K562 (cell line): ENCODE measurements at regions not wholly inside any gene's neighbourhood (a gene's known extent, or its start where the extent isn't known, plus 50 kb on each side); places are given as distances from the start of the nearest gene placed in this dataset.

Experiments used
- ATAC-seq: fragments of 200-7000 bp; cut with Tn5 transposase; 3 replicates; pipeline ENCODE4 v1.9.1; 2020; ENCODE audit warnings: moderate library complexity
- BruUV-seq: library from RNA; stranded (reverse); fragments of 400-500 nt; replicated peaks from 2 replicates; lab custom pipeline; 2021; lab: Mats Ljungman, UMichigan
- CTCF ChIA-PET: fragments of 300-600 bp; formaldehyde crosslinking; extraction: SDS; loops from one replicate; lab custom pipeline; 2021; ENCODE audit warnings: low intra/inter-chr PET ratio; lab: Yijun Ruan, JAX
- POLR2A ChIA-PET: fragments of 300-600, 350-650 bp; sonication (Branson Sonifier 250); formaldehyde crosslinking; extraction: SDS; loops from one replicate; lab custom pipeline; 2021; ENCODE audit warnings: antibody characterized with exemption, inconsistent platforms; lab: Yijun Ruan, JAX
- DNase-seq, 4 experiments: peaks; one replicate each; pipeline versions ENCODE4 v3.0.0 to v3.0.0-alpha.2; 2011 to 2018; ENCODE audit warnings: low spot score in 3 of 4, mixed read lengths in 3 of 4; ENCODE audit errors: extremely low read depth in 1 of 4
- FAIRE-seq: peaks from 2 replicates; lab custom pipeline; 2011; peaks lifted over from hg19 to GRCh38; lab: Jason Lieb, UNC
- H2AFZ ChIP-seq: 2 replicates; pipeline ENCODE4 v1.6.0; 2011; ENCODE audit warnings: low read depth, low read length, control low read depth, inconsistent platforms
- H3K27ac ChIP-seq: fragments of 200-600 bp; 3 replicates; pipeline ENCODE4 v1.8.0; 2011; ENCODE audit warnings: low read depth, mild to moderate bottlenecking, control low read depth, inconsistent platforms, low read length, moderate library complexity, mixed read lengths; ENCODE audit errors: extremely low read depth
- H3K27me3 ChIP-seq, 2 experiments: fragments of 300-600 bp in 1 of 2; 2 replicates in 1 of 2; 3 replicates in 1 of 2; pipeline versions ENCODE4 v1.6.0 to v1.8.0; 2011; ENCODE audit warnings: inconsistent platforms in 2 of 2, low read length in 2 of 2, mild to moderate bottlenecking in 1 of 2, mixed read lengths in 1 of 2, moderate library complexity in 1 of 2; ENCODE audit not compliant: control insufficient read depth in 2 of 2, insufficient read depth in 2 of 2
- H3K36me3 ChIP-seq: fragments of 300-600 bp; 3 replicates; pipeline ENCODE4 v1.8.0; 2011; ENCODE audit warnings: mild to moderate bottlenecking, low read length, inconsistent platforms; ENCODE audit not compliant: control insufficient read depth, insufficient read depth
- H3K4me1 ChIP-seq, 2 experiments: fragments of 200-600 bp in 1 of 2; replicated peaks in 1 of 2; 2 replicates in 1 of 2; 3 replicates in 1 of 2; pipeline versions ENCODE4 v1.5.1 to v1.8.0; 2011; ENCODE audit warnings: inconsistent platforms in 2 of 2, low read length in 2 of 2, mild to moderate bottlenecking in 1 of 2, mixed read lengths in 1 of 2, moderate library complexity in 1 of 2; ENCODE audit not compliant: control insufficient read depth in 2 of 2, insufficient read depth in 2 of 2
- H3K4me2 ChIP-seq: 2 replicates; pipeline ENCODE4 v1.6.1; 2011; ENCODE audit warnings: low read length, control low read depth, inconsistent platforms, mixed read lengths; ENCODE audit not compliant: insufficient read depth
- H3K4me3 ChIP-seq: fragments of 200-600 bp; sonication (generic), shearing (Covaris generic); 2 replicates; pipeline ENCODE4 v1.5.1; 2016; ENCODE audit warnings: control low read depth, inconsistent platforms
- H3K79me2 ChIP-seq: fragments of 200-600 bp; 3 replicates; pipeline ENCODE4 v1.8.0; 2011; ENCODE audit warnings: low read length, inconsistent platforms; ENCODE audit not compliant: control insufficient read depth, insufficient read depth
- H3K9ac ChIP-seq, 2 experiments: 2 replicates each; pipeline versions ENCODE4 v1.6.0 to v1.6.1; 2011; ENCODE audit warnings: low read depth in 2 of 2, low read length in 2 of 2, control low read depth in 1 of 2, inconsistent platforms in 1 of 2, mild to moderate bottlenecking in 1 of 2, mixed read lengths in 1 of 2; ENCODE audit not compliant: insufficient read depth in 1 of 2
- H3K9me1 ChIP-seq: one replicate; pipeline ENCODE4 v1.6.0; 2011; ENCODE audit warnings: inconsistent platforms, mild to moderate bottlenecking, low read length, moderate library complexity; ENCODE audit not compliant: control insufficient read depth, insufficient read depth
- H3K9me3 ChIP-seq: replicated peaks from 2 replicates; pipeline ENCODE4 v1.5.1; 2011; ENCODE audit warnings: low read depth, low read length, inconsistent platforms; ENCODE audit not compliant: control insufficient read depth, insufficient read depth
- H4K20me1 ChIP-seq: replicated peaks from 2 replicates; pipeline ENCODE4 v1.6.1; 2011; ENCODE audit warnings: low read length, inconsistent platforms, mixed read lengths; ENCODE audit not compliant: control insufficient read depth, insufficient read depth
- BRD4 ChIP-seq: fragments of 200-600 bp; sonication (generic); IDR thresholded peaks from 2 replicates; pipeline ENCODE4 v1.6.1; 2017; ENCODE audit warnings: inconsistent platforms
- HDAC6 ChIP-seq: IDR thresholded peaks from 2 replicates; pipeline ENCODE4 v1.6.1; 2012; ENCODE audit warnings: low read depth, mild to moderate bottlenecking, control low read depth, inconsistent platforms, low read length, moderate library complexity
- HNRNPL ChIP-seq: fragments of 200-400 bp; formaldehyde crosslinking; IDR thresholded peaks from 2 replicates; pipeline ENCODE4 v1.6.1; 2017; ENCODE audit warnings: low read depth, mild to moderate bottlenecking, low read length
- KDM4B ChIP-seq, 2 experiments: fragments of 450-650 bp in 1 of 2; sonication (generic) in 1 of 2; IDR thresholded peaks; 2 replicates each; pipeline ENCODE4 v1.6.1; 2016 to 2017; ENCODE audit warnings: borderline replicate concordance in 2 of 2, antibody characterized with exemption in 1 of 2, low read depth in 1 of 2, mild to moderate bottlenecking in 1 of 2
- MAFG ChIP-seq: fragments of 450-650 bp; conservative IDR thresholded peaks from 2 replicates; pipeline ENCODE4 v1.6.1; 2016; ENCODE audit warnings: missing genetic modification characterization, missing compliant biosample characterization
- PHF20 ChIP-seq: fragments of 450-650 bp; IDR thresholded peaks from 2 replicates; pipeline ENCODE4 v1.6.1; 2018; ENCODE audit not compliant: partially characterized antibody
- POLR2G ChIP-seq: fragments of 200-400 bp; formaldehyde crosslinking; IDR thresholded peaks from 2 replicates; pipeline ENCODE4 v1.6.1; 2017; ENCODE audit warnings: low read depth, mild to moderate bottlenecking, antibody characterized with exemption, low read length, moderate library complexity
- SMAD4 ChIP-seq: fragments of 250-450 bp; sonication (Bioruptor Pico); conservative IDR thresholded peaks from 2 replicates; pipeline ENCODE4 v1.8.0; 2021; ENCODE audit warnings: inconsistent platforms, mild to moderate bottlenecking, moderate library complexity
- SP1 ChIP-seq: sonication (generic); formaldehyde crosslinking; IDR thresholded peaks from 2 replicates; pipeline ENCODE4 v1.8.1; 2022; ENCODE audit warnings: mild to moderate bottlenecking, missing genetic modification reagents
- ZNF232 ChIP-seq: sonication (generic); formaldehyde crosslinking; IDR thresholded peaks from 2 replicates; pipeline ENCODE4 v1.8.0; 2022; ENCODE audit warnings: mild to moderate bottlenecking, missing genetic modification reagents
- WGBS: fragments of 100-300 bp; shearing (Covaris generic); methylation state at CpG from one replicate; pipeline ENCODE4 v1.1.6; 2016; ENCODE audit warnings: low coverage, mixed read lengths; ENCODE audit not compliant: insufficient coverage; ENCODE audit errors: missing lambda C conversion rate; 5-methylcytosine and 5-hydroxymethylcytosine counted together
- in situ Hi-C: fragments of 300-500 bp; cut with MboI; formaldehyde crosslinking; loops from 4 replicates; pipeline ENCODE4 v1.15.0; 2018; ENCODE audit warnings: inconsistent platforms, mixed read lengths
- intact Hi-C: fragments of 100-400 bp; cut with micrococcal nuclease; formaldehyde crosslinking; loops from 2 replicates; pipeline ENCODE4 v1.14.2; 2022
- TF ChIP-seq, protein P1 (sequence below), 3 experiments: fragments of 200-800 bp in 1 of 3; sonication (Bioruptor generic) in 1 of 3; sonication (generic) in 1 of 3; formaldehyde crosslinking in 1 of 3; IDR thresholded peaks; 2 replicates each; pipeline versions ENCODE4 v1.6.1 to v1.8.0; 2016 to 2022; ENCODE audit warnings: mild to moderate bottlenecking in 2 of 3, missing compliant biosample characterization in 2 of 3, missing genetic modification characterization in 2 of 3, missing genetic modification reagents in 1 of 3

DNA sequence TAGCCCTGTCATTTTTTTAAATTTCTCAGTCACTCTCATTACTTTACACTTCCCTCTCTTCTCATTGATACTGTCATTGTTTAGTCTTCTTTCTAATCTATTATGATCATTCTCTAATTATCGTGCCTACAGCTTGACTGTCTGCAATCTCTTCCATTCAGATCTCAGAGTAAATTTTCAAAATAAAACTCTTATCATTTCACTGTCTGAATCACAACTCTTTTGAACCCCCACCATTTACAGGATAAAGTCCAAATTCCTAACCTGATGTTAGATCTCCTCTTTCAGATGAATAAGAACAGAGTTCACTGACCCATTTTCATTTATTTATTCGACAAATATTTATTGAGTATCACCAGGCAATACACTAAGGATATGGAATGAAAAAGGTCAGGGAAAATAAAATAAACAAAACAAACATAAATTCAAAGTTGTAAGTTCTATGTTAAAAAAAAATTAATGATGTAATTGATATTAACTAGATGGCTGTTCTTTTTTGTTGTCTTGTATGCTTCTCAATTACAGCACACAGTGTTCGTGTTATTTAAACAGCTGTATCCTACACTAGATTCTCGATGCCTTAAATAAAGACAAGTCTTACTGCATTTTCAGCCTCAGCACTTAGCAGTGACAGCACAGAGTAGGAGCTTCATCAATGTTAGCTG is 631.0 kb downstream of the IRS1 start:
- H3K4me3 ChIP-seq: no peak overlapping the region
- no peak for TF ChIP-seq SP1 (CRISPR knock-in tag)
- no peak for TF ChIP-seq ZNF232 (CRISPR knock-in tag)
- TF ChIP-seq HNRNPL: no peak
- no peak for TF ChIP-seq MAFG (tag)
- TF ChIP-seq KDM4B (IDR thresholded peaks at IDR 0.05; ENCODE audit: borderline replicate concordance in 2 of 2, low read depth in 1 of 2): no peak
- no peak for TF ChIP-seq HDAC6
- no peak for TF ChIP-seq PHF20
- no peak for TF ChIP-seq SMAD4 (CRISPR knock-in tag)
- no peak for TF ChIP-seq BRD4
- TF ChIP-seq, protein P1, sequence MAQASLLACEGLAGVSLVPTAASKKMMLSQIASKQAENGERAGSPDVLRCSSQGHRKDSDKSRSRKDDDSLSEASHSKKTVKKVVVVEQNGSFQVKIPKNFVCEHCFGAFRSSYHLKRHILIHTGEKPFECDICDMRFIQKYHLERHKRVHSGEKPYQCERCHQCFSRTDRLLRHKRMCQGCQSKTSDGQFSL (CRISPR knock-in tag; IDR thresholded peaks at IDR 0.05): no peak
- TF ChIP-seq, protein P1 (tag; IDR thresholded peaks at IDR 0.05): no peak
- no peak for TF ChIP-seq POLR2G
- TF ChIP-seq, all 486 proteins: peak for 0
- Histone ChIP-seq H3K9ac (no peak overlapping the region), H3K4me2 (no peak overlapping the region), H2AFZ (no peak overlapping the region), H4K20me1 (no peaks in the 10 kb centered on the region), H3K27ac (no peak overlapping the region), H3K9me1 (no peaks in the 10 kb centered on the region), H3K36me3 (no peaks in the 10 kb centered on the region), H3K4me1 (no peaks in the 10 kb centered on the region), H3K27me3 (no peaks in the 10 kb centered on the region), H3K9me3 (no peaks in the 10 kb centered on the region), H3K79me2 (no peaks in the 10 kb centered on the region)
- CTCF ChIA-PET: no interaction called here
- WGBS: 0% methylated on average over 4 of the region's 4 CpGs
- no peak for FAIRE-seq
- POLR2A ChIA-PET: no interaction called here
- BruUV-seq: no TSS peak
- DNase-seq: no peak
- ATAC-seq: no peak
- in situ Hi-C loops: no loop called here
- intact Hi-C loops: no loop called here
